CD4-positive, alpha-beta T cell treated with Interleukin-4 for 1 hour (primary cell): ENCODE measurements at regions not wholly inside any gene's neighbourhood (a gene's known extent, or its start where the extent isn't known, plus 50 kb on each side); places are given as distances from the start of the nearest gene placed in this dataset.
"Not testable (repeated sequence)": the region's sequence is repeated elsewhere in the genome, so short reads cannot be mapped to it uniquely, and the experiment has no call there.

ENCODE experiments used
- DNase-seq, 2 donors: peaks; one replicate each; pipeline ENCODE4 v3.0.0-alpha.2; 2020 to 2022

DNA sequence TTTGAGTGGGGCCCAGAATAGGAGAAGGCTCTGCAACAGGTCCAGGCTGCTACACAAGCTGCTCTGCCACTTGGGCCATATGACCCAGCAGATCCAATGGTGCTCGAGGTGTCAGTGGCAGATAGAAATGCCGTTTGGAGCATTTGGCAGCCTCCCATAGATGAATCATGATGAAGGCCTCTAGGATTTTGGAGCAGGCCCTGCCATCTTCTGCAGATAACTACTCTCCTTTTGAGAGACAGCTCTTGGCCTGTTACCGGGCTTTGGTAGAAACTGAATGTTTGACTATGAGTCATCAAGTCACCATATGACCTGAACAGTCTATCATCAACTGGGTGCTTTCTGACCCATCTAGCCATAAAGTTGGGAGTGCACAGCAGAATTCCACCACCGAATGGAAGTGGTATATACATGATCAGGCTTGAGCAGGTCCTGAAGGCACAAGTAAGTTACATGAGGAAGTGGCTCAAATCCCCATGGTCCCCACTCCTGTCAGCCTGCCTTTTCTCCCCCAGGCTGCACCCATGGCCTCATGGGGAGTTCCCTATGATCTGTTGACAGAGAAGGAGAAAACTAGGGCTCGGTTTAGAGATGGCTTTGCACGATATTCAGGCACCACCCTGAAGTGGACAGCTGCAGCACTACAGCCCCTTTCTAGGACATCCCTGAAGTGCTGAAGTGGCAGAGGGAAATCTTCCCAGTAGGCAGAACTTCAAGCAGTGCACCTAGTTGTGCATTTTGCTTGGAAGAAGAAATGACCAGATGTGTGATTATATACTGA lies 971.4 kb downstream of the MCTP2 start:
- DNase-seq, result no peak

DNA sequence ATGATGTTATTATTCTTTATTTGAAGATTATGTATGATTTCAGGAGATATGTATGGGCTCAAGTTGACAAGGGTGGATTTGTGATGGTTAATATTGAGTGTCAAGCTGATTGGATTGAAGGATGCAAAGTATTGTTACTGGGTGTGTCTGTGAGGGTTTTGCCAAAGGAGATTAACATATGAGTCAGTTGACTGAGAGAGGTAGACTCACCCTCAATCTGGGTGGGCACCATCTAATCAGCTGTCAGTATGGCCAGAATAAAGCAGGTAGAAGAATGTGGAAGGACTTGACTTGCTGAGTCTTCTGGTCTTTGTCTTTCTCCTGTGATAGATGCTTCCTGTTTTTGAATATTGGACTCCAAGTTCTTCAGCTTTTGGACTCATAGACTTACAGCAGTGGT lies 973.7 kb downstream of the MCTP2 start:
- DNase-seq, result no peak

DNA sequence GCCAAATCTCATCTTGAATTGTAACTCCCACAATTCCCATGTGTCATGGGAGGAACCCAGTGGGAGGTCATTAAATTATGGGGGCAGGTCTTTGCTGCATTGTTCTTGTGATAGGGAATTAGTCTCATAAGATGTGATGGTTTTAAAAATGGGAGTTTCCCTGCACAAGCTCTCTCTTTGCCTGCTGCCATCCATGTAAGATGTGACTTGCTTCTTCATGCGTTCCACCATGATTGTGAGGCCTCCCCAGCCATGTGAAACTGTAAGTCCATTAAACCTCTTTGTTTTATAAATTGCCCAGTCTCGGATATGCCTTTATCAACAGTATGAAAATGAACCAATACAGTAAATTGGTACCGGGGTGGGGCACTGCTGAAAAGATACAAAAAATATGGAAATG lies 974.5 kb downstream of the MCTP2 start:
- not testable (repeated sequence) for DNase-seq

DNA sequence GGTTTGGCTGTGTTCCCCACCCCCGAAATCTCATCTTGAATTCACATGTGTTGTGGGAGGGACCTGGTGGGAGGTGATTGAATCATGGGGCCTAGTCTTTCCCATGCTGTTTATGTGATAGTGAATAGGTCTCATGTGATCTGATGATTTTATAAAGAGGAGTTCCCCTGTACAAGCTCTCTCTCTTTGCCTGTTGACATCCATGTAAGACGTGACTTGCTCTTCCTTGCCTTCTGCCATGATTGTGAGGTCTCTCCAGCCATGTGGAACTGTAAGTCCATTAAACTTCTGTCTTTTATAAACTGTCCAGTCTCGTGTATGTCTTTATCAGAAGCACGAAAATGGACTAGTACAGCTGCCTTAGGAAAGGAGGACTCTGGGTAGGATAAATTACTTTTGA lies 976.7 kb downstream of the MCTP2 start:
- no peak for DNase-seq

DNA sequence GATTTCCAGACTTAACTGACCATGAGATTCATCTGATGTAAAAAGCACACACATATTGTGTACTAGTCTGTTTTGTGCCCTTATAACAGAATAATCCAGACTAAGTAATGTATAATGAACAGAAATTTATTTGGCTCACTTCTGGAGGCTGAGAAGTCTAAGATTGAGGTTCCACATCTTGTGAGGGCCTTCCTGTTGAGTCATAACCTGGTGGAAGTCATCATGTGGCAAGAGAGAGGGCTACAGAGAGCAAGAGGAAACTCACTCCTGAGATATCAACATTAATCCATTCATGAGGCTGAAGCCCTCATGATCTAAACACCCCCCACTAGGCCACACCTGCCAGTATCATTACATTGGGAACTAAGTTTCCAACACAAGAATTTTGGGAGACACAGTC lies 977.6 kb downstream of the MCTP2 start:
- no peak for DNase-seq

DNA sequence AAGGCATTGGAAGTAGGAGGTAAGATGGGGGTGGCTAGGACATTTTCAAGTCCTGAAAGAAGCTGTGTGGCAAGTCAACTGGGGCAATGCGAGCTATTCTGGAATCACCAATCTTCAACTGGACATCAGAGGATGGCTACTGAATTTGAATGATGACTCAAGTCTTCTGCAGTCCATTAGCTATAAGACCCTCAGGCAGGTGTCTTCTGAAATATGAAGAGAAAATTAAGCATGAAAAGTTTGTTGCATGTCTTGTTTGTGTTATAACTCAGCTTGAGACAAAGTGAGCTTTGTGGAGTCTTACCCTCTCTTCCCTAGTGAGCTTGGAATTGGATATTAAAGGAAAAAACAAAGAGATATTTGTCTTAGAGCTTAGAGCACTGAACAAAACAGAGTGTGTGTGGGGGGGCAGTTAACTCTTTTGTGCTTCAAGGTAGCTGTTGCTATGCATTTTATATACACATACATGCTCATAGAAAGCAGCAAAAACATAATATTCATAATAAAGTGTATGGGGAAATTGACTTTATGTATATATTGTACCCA lies 979.1 kb downstream of the MCTP2 start:
- DNase-seq, result no peak

DNA sequence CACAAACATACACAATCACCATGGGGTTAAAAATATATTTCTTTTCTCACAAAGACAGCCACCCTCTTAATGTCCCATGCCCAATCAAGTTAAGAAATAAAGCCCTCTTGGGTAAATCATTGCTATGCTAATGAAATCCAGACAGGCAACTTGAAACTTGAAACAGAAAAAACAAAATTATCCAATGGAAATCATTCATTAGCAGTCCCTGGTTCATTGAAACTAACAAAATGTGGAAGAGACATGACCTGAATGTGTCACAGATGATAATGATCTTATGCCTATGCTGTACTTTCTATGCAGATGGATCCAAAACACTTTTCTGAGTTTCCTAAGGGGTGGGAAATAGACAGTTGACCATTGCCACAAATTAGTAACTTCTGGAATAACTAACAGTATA lies 983.7 kb downstream of the MCTP2 start:
- no peak for DNase-seq

DNA sequence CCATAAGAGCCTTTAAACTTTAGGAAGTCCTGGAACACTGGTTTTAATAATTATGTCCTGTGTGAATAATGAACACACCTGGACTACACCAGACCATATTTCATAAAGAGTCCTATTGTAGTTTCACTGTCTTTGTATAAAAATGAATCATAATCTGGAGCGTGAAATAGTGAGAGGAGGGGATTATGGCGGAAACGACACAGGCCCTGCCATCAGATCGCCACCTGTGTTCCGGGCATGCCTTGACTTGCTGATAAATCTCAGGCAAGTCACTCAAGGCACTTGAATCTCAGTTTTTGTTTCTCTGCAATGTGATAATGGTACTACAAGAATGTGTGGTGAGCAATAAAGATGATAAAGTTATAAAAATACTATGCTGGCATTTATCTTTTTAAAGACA lies 995.5 kb downstream of the MCTP2 start:
- DNase-seq, result no peak

DNA sequence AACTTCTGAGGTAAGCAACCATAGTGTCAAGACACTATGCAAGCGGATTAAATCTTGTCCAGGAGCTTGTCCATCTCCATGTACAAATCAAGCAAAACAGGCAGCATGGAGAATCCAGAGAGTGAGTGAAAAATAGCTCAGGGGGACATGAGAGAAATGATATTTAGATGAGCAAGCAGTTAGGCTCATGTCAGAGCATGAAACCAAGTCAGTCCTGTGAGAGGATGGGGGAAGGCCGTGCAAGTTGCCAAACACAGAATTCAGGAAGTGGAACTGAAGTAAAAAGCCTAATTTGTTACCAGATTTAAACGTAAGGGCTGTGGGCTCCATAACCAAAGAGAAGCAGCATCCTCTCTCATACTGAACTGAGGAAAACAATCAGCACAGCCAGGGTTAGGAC lies 995.9 kb downstream of the MCTP2 start:
- DNase-seq, result no peak

DNA sequence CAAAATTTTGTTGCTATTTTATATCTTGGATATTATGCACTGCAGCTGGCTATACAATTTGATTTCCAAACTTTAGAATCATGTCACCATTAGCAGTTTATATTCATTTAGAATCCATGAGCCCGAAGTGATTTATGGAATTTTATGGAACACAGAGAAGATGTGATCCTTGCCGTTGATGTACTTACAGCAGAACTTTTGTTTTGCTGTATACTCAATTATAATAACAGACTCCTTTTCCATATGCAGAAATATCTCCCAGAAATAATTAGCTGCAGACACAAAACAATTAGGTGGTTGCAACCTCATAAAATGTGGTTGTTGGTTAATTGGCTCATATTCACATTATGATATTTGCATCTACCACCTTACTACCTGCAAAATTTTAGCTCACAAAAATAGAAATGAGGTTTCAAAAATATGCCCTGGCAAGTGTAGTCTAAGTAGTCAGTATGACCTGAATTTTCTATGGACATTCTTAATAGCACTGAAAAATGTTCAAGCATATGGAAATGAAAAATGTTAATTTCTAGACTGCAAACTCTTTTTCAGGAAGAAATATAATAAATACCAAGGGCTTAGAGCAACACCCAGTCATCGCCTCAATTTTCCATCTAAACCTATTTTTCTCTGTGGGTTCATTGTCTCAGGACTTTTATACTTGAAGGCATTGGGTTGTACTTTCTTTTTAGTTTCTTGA lies 997.6 kb downstream of the MCTP2 start:
- DNase-seq, result no peak

DNA sequence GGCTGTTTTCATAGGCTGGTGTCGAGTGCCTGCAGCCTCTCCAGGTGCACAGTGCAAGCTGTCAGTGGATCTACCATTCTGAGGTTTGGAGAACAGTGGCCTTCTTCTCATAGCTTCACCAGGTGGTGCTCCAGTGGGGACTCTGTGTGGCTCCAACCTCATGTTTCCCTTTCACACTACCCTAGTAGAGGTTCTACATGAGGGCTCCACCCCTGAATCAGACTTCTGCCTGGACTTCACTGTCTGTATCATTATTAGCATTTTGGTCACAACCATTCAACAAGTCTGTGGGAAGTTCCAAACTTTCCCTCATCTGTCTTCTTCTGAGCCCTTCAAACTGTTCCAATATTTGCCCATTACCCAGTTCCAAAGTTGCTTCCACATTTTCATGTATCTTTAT lies 1003.7 kb downstream of the MCTP2 start:
- DNase-seq, result no peak

DNA sequence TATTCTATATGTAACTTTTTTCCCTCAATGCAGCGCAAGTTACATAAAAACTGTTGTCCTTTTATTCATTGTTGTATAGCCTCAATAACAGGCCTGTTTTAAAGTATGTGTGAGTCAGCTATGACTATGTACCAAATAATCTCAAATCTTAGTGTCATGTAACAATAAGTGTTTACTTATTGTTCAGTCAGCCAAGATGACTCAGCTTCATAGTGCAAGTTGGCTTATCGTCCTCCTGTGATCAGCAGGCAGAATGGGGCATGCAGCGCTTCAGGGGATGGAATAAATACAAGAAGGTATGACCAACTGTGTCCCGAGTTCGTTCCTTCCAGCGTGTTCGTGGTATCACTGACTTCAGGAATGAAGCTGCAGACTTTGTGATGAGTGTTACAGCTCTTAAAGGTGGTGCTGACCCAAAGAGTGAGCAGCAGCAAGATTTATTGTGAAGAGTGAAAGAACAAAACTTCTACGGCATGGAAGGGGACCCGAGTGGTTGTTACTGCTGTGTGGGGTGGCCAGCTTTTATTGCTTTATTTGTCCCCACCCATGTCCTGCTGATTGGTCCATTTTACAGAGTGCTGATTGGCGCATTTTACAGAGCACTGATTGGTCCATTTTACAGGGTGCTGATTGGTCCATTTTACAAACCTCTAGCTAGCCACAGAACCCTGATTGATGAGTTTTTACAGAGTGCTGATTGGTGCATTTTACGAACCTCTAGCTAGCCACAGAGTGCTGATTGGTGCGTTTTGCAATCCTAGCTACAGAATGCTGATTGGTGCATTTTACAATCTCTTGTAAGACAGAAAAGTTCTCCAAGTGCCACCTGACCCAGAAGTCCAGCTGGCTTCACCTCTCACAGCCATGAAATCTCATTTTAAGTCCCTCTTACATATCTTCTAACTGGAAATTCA lies 1016.0 kb downstream of the MCTP2 start:
- DNase-seq, result no peak

DNA sequence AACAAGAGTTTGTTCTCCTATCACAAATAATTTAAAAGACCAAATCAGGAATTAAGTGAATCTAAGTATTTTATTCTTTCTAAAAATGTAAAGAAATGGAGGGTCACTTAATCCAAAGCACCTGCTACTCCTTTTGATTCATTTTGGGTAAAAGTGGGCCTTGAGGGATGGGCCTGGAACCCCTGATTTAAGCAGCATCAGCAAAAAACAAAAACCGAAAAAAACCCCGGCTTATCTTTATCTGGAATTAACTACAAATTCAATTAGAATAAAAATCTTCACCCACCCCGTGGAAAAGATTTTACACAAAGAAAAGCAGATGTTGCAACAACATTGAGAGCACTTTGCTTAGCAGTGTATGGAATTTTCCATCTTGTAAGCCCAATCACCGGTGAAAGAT lies 1018.2 kb downstream of the MCTP2 start:
- no peak for DNase-seq

DNA sequence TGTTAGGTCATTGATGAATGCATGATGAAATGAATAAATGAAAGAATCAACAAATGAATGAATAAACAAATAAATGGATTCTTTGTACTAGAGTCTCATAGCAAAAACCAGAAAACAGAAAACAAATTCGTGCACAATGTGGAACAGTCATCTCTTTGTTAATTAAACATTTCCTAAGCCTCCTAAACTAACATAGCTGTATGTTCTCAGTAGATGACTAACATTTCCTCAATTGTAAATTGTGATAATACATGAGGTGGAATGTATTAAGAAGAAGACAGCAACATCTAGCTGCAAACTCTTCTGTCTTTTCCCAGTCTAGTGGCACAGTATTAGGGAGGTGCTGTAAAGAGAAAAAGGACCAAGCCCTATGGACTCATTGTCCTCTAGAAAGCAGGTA lies 1021.0 kb downstream of the MCTP2 start:
- no peak for DNase-seq

DNA sequence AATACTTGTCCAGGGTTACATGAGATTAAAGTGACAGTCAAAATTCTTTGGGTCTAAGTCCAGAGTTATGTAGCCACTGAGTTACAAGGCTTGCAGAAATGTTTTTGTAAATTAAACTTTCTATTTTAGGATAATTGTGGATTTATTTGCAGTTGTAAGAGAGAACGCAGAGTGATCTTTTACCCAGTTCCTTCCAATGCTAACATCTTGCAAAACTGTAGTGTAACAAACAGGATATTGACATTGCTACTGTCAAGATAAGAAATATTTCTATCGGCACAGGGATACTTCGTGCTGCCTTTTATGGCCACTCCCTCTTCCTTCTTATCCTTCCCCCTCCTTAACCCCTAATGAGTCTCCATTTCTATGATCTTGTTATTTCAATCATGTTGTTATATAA lies 1022.9 kb downstream of the MCTP2 start:
- DNase-seq, result no peak

DNA sequence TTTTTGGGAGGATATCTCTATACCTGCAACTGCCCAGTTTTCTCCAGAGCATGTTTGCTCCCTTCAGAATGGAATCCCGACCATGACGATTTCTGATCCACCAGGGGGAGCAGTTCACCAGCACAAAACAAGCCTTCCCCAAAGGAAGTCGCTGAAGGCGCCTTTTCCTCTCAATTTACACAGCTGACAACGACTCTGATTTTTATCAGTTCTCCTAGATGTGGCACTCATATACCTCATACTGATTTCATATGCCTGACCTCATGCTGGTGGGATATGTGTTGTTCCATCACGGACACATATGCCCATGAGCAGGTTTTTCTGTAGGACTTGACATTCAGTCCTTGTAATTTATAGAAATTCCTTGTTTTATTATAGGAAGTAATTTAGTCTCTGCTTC lies 1028.2 kb downstream of the MCTP2 start:
- DNase-seq, result peak; percentile 42 to 56

DNA sequence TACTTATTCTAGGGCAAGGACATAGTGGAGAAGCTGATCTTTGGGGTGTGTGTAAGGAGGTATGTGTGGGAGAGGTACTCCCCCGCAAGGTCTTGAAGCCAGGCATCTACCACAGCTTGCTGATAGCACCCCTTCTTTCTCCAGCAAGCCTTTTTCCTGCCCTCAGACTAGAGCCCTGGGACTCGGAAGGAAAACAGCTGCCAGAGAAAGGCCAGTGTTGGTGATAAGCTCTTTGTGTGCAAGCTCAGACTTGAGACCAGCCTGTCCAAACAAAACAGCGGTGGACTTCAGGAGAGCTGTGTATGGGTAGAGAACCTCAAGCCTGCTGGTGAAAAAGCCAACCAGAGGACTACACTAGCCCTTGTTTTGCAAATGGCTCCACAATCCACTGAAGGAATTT lies 1028.6 kb downstream of the MCTP2 start:
- no peak for DNase-seq

DNA sequence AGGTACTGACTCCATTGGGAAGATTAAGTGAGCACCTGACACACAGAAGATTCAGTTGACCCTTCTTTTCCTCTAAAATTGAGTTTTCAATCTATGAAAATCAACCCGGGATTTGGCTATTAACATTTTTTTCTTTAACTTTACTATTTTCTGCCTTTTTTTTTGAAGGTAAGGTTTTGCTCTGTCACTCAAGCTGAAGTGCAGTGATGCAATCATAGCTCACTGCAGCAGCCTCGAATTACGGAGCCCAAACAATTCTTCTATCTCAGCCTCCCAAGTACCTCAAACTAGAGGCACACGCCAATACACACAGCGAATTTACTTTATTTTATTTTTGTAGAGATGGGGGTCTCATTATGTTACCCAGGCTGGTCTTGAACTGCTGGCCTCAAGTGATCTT lies 1029.5 kb downstream of the MCTP2 start:
- no peak for DNase-seq

DNA sequence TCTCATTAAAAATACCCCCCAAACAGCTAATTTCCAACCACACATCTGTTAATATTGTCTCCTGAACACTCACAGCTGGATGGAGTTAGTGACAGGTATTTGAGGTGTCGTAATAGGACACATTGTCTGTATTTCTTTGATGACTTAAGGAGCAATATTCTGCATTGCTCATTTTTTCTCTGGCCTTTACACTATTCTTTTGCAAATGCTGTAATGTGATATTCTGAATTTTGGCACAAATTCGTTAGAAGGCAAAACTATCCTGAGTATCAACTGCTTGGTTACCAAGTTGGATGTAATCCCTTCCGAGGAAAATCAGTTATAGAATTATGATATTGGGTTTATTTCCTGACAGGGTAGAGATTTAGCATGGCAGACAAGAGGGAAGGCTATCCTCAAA lies 1030.2 kb downstream of the MCTP2 start:
- no peak for DNase-seq

DNA sequence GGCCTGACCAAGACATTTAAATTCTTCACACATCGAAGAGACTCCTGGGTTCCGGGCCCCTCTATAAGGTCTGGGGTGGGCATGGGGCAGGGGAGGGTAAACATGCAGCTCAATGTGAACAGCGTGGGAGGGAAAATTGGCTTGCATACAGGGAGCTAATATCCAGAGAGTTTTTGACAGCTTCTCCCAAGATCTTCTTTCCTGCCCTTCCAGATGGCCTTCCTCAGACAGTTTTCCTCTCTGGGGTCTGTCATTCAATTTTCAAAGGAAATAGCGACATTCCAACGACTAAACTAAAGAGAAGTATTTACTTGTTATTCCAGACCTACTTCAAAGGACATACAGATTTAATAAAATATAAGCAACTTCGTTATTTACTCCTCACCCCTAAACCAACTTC lies 1030.6 kb downstream of the MCTP2 start:
- DNase-seq, result no peak

DNA sequence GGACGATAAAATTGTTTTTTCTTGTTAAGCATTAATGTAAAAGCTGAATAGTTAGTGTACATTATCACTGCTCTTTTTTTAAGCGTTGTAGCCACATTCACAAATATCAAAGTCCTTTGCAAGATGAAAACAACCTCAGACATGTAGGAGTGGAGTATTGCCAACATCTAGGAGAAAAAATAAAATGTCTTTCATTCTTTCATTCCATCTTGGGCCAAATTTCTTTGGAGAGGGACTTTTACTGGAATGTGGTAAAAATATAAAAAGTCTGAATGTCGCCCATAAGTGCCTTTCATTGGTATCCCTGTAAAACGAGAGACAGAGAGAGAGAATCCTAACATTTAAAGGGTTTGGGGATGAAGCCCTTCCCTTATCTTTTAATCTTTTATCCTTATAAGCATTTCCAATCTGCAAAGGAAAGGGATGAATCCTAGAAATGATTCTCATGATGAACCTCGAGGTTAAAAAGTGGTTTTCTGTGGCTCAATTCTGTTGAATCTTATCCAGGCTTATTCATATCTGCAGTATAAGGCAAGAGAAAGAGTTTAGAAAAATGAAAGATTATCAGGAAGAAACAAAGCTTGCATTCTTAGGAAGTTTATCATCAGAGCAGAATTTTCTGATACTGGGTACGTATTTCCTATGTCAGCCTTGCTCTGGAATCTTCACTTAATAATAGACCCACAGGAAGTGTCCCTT lies 1031.7 kb downstream of the MCTP2 start:
- DNase-seq, result no peak

DNA sequence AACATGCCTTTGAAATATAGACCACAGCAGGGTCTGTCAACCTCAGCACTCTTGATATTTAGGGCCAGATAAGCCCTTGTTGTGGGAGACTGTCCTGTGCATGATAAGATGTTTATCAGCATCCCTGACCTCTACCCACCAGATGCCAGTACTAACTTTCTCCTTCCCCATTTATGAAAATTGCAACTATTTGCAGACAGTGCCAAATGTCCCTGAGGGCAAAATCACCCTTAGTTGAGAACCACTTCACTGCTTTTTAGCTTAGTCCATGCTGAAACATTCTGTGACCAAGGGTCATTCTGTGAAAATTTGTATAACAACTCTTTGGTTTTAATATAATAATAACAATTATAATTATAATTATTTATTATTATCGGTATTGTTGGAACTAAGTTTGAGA lies 1032.4 kb downstream of the MCTP2 start:
- no peak for DNase-seq
